Cardiac fibroblast (primary cell): ENCODE measurements at regions not wholly inside any gene's neighbourhood (a gene's known extent, or its start where the extent isn't known, plus 50 kb on each side); places are given as distances from the start of the nearest gene placed in this dataset.

Source experiments
- DNase-seq, 2 donors: peaks; one replicate each; pipeline versions ENCODE4 v3.0.0 to v3.0.0-alpha.2; 2010; ENCODE audit warnings: low read depth in 2 of 2
- H3K4me3 ChIP-seq, 2 donors: replicated peaks in 1 of 2; 1 replicate in 1 of 2; 2 replicates in 1 of 2; pipeline ENCODE4 v1.5.1; 2011; ENCODE audit warnings: low read depth in 2 of 2, low read length in 2 of 2, mild to moderate bottlenecking in 2 of 2, moderate library complexity in 1 of 2
- TF ChIP-seq, protein P1 (sequence below): IDR thresholded peaks from one replicate; pipeline ENCODE4 v1.5.1; 2011; ENCODE audit warnings: low read depth, mild to moderate bottlenecking, low read length, inconsistent platforms

DNA sequence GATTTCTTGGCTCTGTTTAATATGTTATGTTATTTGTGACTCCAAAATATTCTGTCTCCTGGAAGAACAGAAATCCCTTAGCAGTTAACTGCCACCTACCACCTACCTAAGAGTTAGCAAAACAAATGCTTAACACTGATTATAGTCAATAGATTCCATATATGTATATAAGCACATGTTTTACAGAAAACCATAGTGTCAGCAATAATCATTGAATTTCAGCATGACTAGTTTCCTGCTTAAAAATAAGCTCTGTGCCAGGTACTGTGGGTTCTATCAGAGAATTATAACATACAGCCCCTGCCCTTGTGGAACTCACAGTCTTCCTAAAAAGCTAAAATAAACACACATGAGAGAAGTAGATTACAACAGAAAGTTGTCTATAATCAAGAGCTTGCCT, 561.9 kb upstream of the CAMK1G start:
- TF ChIP-seq, protein P1, sequence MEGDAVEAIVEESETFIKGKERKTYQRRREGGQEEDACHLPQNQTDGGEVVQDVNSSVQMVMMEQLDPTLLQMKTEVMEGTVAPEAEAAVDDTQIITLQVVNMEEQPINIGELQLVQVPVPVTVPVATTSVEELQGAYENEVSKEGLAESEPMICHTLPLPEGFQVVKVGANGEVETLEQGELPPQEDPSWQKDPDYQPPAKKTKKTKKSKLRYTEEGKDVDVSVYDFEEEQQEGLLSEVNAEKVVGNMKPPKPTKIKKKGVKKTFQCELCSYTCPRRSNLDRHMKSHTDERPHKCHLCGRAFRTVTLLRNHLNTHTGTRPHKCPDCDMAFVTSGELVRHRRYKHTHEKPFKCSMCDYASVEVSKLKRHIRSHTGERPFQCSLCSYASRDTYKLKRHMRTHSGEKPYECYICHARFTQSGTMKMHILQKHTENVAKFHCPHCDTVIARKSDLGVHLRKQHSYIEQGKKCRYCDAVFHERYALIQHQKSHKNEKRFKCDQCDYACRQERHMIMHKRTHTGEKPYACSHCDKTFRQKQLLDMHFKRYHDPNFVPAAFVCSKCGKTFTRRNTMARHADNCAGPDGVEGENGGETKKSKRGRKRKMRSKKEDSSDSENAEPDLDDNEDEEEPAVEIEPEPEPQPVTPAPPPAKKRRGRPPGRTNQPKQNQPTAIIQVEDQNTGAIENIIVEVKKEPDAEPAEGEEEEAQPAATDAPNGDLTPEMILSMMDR = no peak
- H3K4me3 ChIP-seq = no peak overlapping the region
- DNase-seq = no peak

DNA sequence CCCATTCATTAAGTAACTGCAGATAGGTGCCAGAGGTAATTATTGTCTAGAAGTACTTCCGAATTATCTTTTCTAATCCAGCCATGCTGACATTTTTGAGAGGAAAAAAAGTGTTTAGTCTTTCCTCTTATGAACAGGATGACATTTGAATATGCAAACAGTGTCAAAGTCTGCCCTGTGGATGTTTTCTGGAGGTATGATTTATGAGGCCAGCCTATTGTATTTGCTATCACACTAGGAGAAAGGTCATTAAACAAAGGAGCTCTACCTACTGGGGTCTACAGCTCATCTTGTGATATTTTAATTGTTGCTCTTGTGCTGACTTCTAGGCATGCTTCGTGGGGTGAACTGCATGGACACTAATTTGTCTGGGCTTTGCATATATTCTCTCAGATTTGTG, 559.7 kb upstream of the CAMK1G start:
- H3K4me3 ChIP-seq = no peak overlapping the region
- no peak for DNase-seq
- TF ChIP-seq, protein P1 = no peak

DNA sequence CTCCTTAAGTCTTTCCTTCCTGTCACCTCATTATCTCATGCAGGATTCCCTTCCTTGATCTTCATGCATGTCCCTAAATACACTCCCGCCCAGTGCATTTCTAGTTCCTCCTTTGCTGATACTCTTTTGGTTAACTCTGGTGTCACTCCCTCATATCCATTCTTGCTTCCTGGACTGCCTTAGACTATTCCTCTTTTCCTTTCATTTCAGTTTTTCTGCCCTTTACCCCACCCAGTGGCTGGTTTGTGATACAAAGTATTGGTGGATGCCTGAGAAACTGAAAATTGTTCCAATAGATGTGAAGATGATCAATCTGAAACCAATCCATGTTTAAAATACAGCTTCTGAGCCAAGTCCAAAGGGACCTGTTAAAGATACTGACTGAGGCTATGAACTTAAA, 553.8 kb upstream of the CAMK1G start:
- TF ChIP-seq, protein P1 = no peak
- peak in 1 of 2 donors; percentile 2 for DNase-seq
- H3K4me3 ChIP-seq = no peak overlapping the region

- no peak for DNase-seq
- H3K4me3 ChIP-seq = no peak overlapping the region
- TF ChIP-seq, protein P1 = no peak
These were observed 552.9 kb upstream of the CAMK1G start for GRCh38 chr1:209030454-209031167.

DNA sequence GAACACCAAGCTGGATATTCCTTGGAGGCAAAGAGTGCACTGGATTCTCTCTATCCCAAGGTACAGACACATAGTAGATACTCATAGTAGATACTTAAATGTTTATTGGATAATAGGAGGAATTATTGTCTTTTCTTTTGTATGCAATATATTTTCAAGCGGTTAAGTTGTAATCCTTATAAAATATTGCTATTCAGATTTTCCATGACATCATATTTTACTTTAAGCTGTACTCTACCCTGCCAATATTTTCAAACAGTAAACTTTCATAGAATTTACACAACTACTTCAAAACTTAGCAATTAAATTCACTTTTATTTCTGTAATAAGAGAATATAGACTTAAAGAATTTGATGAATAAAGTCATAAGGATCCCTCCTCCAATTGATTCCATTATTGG, 546.5 kb upstream of the CAMK1G start:
- TF ChIP-seq, protein P1 = no peak
- no peak for DNase-seq
- no peak overlapping the region for H3K4me3 ChIP-seq

DNA sequence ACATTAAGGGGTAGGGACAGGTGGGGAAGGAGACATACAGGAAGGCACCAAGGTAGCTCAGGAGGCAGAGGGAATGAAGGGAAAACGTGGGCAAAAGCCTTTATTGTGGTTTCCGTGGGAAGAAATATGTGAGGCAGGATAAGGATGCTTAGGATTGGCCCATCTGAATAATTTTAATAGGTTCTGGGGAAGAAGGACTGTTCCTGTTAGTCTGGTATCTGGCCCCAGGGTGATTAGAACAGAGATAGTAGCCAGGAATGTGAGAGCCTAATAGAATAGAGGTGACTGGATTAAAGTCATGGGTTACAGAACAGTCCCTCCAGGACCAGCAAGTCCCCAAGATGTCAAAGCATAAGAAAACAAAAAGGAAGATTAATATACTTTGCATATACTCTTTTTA, 545.2 kb upstream of the CAMK1G start:
- no peak for DNase-seq

More for the DNA sequence above, 545.2 kb upstream of the CAMK1G start:
- H3K4me3 ChIP-seq = no peak overlapping the region
- TF ChIP-seq, protein P1 = no peak
